ENCODE measurements at regions not wholly inside any gene's neighbourhood (a gene's known extent, or its start where the extent isn't known, plus 50 kb on each side); places are given as distances from the start of the nearest gene placed in this dataset.

- TF ChIP-seq CTCF (IDR thresholded peaks at IDR 0.05; ENCODE audit: low read depth, low read length, missing control alignments), result no peak
- DNase-seq (ENCODE audit: low read depth), result no peak
These were observed 295.4 kb upstream of the SATB1 start for GRCh38 chr3:18720543-18720942.

GRCh38 chr3:18717598-18717997 lies 292.5 kb upstream of the SATB1 start:
- no peak for DNase-seq (ENCODE audit: low read depth)
- H3K4me3 ChIP-seq (ENCODE audit: low read depth, low read length), result no peak overlapping the region
- TF ChIP-seq CTCF (IDR thresholded peaks at IDR 0.05; ENCODE audit: low read depth, low read length, missing control alignments), result no peak

More at GRCh38 chr3:18720543-18720942, 295.4 kb upstream of the SATB1 start:
- H3K4me3 ChIP-seq (ENCODE audit: low read depth, low read length), result no peak overlapping the region

GRCh38 chr3:18716821-18717220 lies 291.7 kb upstream of the SATB1 start:
- DNase-seq (ENCODE audit: low read depth), result no peak
- H3K4me3 ChIP-seq (ENCODE audit: low read depth, low read length), result no peak overlapping the region
- no peak for TF ChIP-seq CTCF (IDR thresholded peaks at IDR 0.05; ENCODE audit: low read depth, low read length, missing control alignments)

GRCh38 chr3:18716101-18716500 lies 291.0 kb upstream of the SATB1 start:
- DNase-seq (ENCODE audit: low read depth), result no peak
- H3K4me3 ChIP-seq (ENCODE audit: low read depth, low read length), result no peak overlapping the region
- TF ChIP-seq CTCF (IDR thresholded peaks at IDR 0.05; ENCODE audit: low read depth, low read length, missing control alignments), result no peak

GRCh38 chr3:18715208-18715607 lies 290.1 kb upstream of the SATB1 start:
- no peak for DNase-seq (ENCODE audit: low read depth)

GRCh38 chr3:18713577-18713951 lies 288.4 kb upstream of the SATB1 start:
- no peak for DNase-seq (ENCODE audit: low read depth)
- TF ChIP-seq CTCF (IDR thresholded peaks at IDR 0.05; ENCODE audit: low read depth, low read length, missing control alignments), result no peak
- no peak overlapping the region for H3K4me3 ChIP-seq (ENCODE audit: low read depth, low read length)

More at GRCh38 chr3:18715208-18715607, 290.1 kb upstream of the SATB1 start:
- no peak for TF ChIP-seq CTCF (IDR thresholded peaks at IDR 0.05; ENCODE audit: low read depth, low read length, missing control alignments)
- no peak overlapping the region for H3K4me3 ChIP-seq (ENCODE audit: low read depth, low read length)

GRCh38 chr3:18712713-18713576 lies 287.8 kb upstream of the SATB1 start:
- DNase-seq (ENCODE audit: low read depth), result no peak
- TF ChIP-seq CTCF (IDR thresholded peaks at IDR 0.05; ENCODE audit: low read depth, low read length, missing control alignments), result no peak
- no peak overlapping the region for H3K4me3 ChIP-seq (ENCODE audit: low read depth, low read length)

Data from GM12864 (cell line).